ENCODE measurements at regions not wholly inside any gene's neighbourhood (a gene's known extent, or its start where the extent isn't known, plus 50 kb on each side); places are given as distances from the start of the nearest gene placed in this dataset.

GRCh38 chrY:15162211-15162610, 637.9 kb downstream of the NLGN4Y start:
- no peak for TF ChIP-seq TAF1 (IDR thresholded peaks at IDR 0.05; ENCODE audit: borderline replicate concordance, insufficient read depth, low read length)

DNA sequence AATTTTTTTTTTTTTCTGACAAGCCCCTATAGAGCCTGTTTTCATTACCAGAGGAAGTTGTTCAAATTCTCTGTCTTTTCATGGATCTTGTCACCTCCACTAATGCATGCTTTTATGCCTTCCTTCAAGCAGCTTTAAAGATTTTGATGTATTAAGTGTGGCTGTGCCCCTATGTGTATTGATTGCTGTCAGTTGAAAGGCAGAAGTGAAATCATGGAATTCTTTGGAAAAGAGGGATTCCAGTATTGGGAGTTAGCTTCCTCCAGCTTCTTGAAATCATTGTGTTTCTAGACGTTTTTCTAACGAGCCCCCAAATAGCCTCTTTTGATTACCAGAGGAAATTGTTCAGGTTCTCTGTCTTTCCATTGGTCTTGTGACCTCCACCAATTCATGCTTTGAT, 655.6 kb downstream of the NLGN4Y start:
- no peak for TF ChIP-seq SIN3A (IDR thresholded peaks at IDR 0.05; ENCODE audit: borderline replicate concordance, insufficient read depth, low read length)
- TF ChIP-seq FOXP2 (optimal IDR thresholded peaks at IDR 0.05; ENCODE audit: borderline replicate concordance, extremely low read depth, extremely low read length, insufficient read depth): no peak
- TF ChIP-seq TAF1 (IDR thresholded peaks at IDR 0.05; ENCODE audit: borderline replicate concordance, insufficient read depth, low read length): no peak
- no peak for TF ChIP-seq POLR2AphosphoS5 (IDR thresholded peaks at IDR 0.05; ENCODE audit: low read depth, low read length)
- TF ChIP-seq, protein P1, sequence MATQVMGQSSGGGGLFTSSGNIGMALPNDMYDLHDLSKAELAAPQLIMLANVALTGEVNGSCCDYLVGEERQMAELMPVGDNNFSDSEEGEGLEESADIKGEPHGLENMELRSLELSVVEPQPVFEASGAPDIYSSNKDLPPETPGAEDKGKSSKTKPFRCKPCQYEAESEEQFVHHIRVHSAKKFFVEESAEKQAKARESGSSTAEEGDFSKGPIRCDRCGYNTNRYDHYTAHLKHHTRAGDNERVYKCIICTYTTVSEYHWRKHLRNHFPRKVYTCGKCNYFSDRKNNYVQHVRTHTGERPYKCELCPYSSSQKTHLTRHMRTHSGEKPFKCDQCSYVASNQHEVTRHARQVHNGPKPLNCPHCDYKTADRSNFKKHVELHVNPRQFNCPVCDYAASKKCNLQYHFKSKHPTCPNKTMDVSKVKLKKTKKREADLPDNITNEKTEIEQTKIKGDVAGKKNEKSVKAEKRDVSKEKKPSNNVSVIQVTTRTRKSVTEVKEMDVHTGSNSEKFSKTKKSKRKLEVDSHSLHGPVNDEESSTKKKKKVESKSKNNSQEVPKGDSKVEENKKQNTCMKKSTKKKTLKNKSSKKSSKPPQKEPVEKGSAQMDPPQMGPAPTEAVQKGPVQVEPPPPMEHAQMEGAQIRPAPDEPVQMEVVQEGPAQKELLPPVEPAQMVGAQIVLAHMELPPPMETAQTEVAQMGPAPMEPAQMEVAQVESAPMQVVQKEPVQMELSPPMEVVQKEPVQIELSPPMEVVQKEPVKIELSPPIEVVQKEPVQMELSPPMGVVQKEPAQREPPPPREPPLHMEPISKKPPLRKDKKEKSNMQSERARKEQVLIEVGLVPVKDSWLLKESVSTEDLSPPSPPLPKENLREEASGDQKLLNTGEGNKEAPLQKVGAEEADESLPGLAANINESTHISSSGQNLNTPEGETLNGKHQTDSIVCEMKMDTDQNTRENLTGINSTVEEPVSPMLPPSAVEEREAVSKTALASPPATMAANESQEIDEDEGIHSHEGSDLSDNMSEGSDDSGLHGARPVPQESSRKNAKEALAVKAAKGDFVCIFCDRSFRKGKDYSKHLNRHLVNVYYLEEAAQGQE (IDR thresholded peaks at IDR 0.05; ENCODE audit: insufficient read depth in 1 of 2, low read depth in 2 of 2, low read length in 2 of 2): no peak

DNA sequence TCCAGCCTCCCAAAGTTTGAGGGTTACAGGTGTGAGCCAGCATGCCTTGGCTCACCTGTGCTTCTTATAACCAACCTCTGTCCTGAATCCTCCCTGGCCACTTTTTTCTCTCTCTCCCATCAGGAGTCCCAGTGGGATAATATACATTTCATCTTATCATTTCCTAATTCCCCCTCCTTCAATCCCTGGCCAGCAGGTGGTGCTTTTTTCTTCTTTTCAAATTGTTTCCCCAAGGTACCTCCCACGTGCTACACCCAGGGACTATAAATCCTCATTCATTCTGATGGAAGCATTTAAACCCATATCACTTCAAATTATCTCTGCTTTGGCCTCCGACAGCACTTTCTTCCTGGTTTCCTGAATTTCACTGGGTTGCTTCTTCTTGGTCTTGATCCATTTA, 704.7 kb downstream of the NLGN4Y start:
- no peak for TF ChIP-seq TAF1 (IDR thresholded peaks at IDR 0.05; ENCODE audit: borderline replicate concordance, insufficient read depth, low read length)
- TF ChIP-seq FOXP2 (optimal IDR thresholded peaks at IDR 0.05; ENCODE audit: borderline replicate concordance, extremely low read depth, extremely low read length, insufficient read depth): no peak
- no peak for TF ChIP-seq POLR2AphosphoS5 (IDR thresholded peaks at IDR 0.05; ENCODE audit: low read depth, low read length)
- TF ChIP-seq, protein P1 (IDR thresholded peaks at IDR 0.05; ENCODE audit: insufficient read depth in 1 of 2, low read depth in 2 of 2, low read length in 2 of 2): no peak
- no peak for TF ChIP-seq SIN3A (IDR thresholded peaks at IDR 0.05; ENCODE audit: borderline replicate concordance, insufficient read depth, low read length)

GRCh38 chrY:15239596-15240132, 715.3 kb downstream of the NLGN4Y start:
- TF ChIP-seq, protein P1 (IDR thresholded peaks at IDR 0.05; ENCODE audit: insufficient read depth in 1 of 2, low read depth in 2 of 2, low read length in 2 of 2): no peak
- TF ChIP-seq TAF1 (IDR thresholded peaks at IDR 0.05; ENCODE audit: borderline replicate concordance, insufficient read depth, low read length): no peak
- no peak for TF ChIP-seq POLR2AphosphoS5 (IDR thresholded peaks at IDR 0.05; ENCODE audit: low read depth, low read length)
- no peak for TF ChIP-seq FOXP2 (optimal IDR thresholded peaks at IDR 0.05; ENCODE audit: borderline replicate concordance, extremely low read depth, extremely low read length, insufficient read depth)
- TF ChIP-seq SIN3A (IDR thresholded peaks at IDR 0.05; ENCODE audit: borderline replicate concordance, insufficient read depth, low read length): no peak

- TF ChIP-seq SIN3A (IDR thresholded peaks at IDR 0.05; ENCODE audit: borderline replicate concordance, insufficient read depth, low read length): no peak
- no peak for TF ChIP-seq TAF1 (IDR thresholded peaks at IDR 0.05; ENCODE audit: borderline replicate concordance, insufficient read depth, low read length)
- TF ChIP-seq, protein P1 (IDR thresholded peaks at IDR 0.05; ENCODE audit: insufficient read depth in 1 of 2, low read depth in 2 of 2, low read length in 2 of 2): no peak
- TF ChIP-seq POLR2AphosphoS5 (IDR thresholded peaks at IDR 0.05; ENCODE audit: low read depth, low read length): no peak
- no peak for TF ChIP-seq FOXP2 (optimal IDR thresholded peaks at IDR 0.05; ENCODE audit: borderline replicate concordance, extremely low read depth, extremely low read length, insufficient read depth)
These were observed 735.0 kb downstream of the NLGN4Y start for GRCh38 chrY:15259286-15259685.

All from PFSK-1 (cell line).